B cell (primary cell): ENCODE measurements at regions not wholly inside any gene's neighbourhood (a gene's known extent, or its start where the extent isn't known, plus 50 kb on each side); places are given as distances from the start of the nearest gene placed in this dataset.

Experiments used
- CTCF ChIP-seq: fragments of 200-600 bp; IDR thresholded peaks from one replicate; pipeline ENCODE4 v1.8.0; 2022; ENCODE audit warnings: antibody characterized with exemption, mild to moderate bottlenecking
- EZH2 ChIP-seq: IDR thresholded peaks from 2 replicates; pipeline ENCODE4 v1.6.1; 2012; ENCODE audit warnings: borderline replicate concordance, low read depth, mild to moderate bottlenecking, moderate library complexity, low read length; ENCODE audit not compliant: insufficient read depth, poor library complexity, severe bottlenecking

- TF ChIP-seq CTCF: no peak
- TF ChIP-seq EZH2: no peak
These were observed 75.6 kb downstream of the SPRY2 start for GRCh38 chr13:80265348-80265747.
